IMR-90 (cell line): ENCODE measurements at regions not wholly inside any gene's neighbourhood (a gene's known extent, or its start where the extent isn't known, plus 50 kb on each side); places are given as distances from the start of the nearest gene placed in this dataset.

Source experiments
- ATAC-seq: fragments of 200-7000 bp; cut with Tn5 transposase; 2 replicates; pipeline ENCODE4 v1.9.1; 2020; ENCODE audit warnings: low read depth, mild to moderate bottlenecking, moderate library complexity
- BruUV-seq: library from RNA; stranded (reverse); fragments of 400-500 nt; replicated peaks from 2 replicates; lab custom pipeline; 2021; lab: Mats Ljungman, UMichigan
- CTCF ChIA-PET: fragments of 300-600 bp; formaldehyde crosslinking; extraction: SDS; loops from one replicate; lab custom pipeline; 2021; ENCODE audit warnings: antibody characterized with exemption; lab: Yijun Ruan, JAX
- POLR2A ChIA-PET: fragments of 300-600 bp; sonication (Branson Sonifier 250); formaldehyde crosslinking; loops from one replicate; lab custom pipeline; 2022; ENCODE audit warnings: antibody characterized with exemption; ENCODE audit not compliant: unreplicated experiment; lab: Charles Lee
- DNase-seq: peaks from one replicate; pipeline ENCODE4 v3.0.0; 2013
- H2AFZ ChIP-seq: replicated peaks from 2 replicates; pipeline ENCODE3; 2013; ENCODE audit warnings: low read length, mild to moderate bottlenecking; ENCODE audit not compliant: poor library complexity
- H2AK5ac ChIP-seq: 2 replicates; pipeline ENCODE4 v1.6.1; 2013; ENCODE audit warnings: low read depth, low read length, inconsistent platforms
- H2AK9ac ChIP-seq: replicated peaks from 2 replicates; pipeline ENCODE3; 2013; ENCODE audit warnings: mild to moderate bottlenecking, low read depth, low read length, moderate library complexity; ENCODE audit not compliant: poor library complexity
- H2BK120ac ChIP-seq: 2 replicates; pipeline ENCODE4 v1.6.1; 2013; ENCODE audit warnings: low read depth, low read length, inconsistent platforms
- H2BK15ac ChIP-seq: 3 replicates; pipeline ENCODE4 v1.6.1; 2013; ENCODE audit warnings: low read depth, low read length, inconsistent platforms
- H2BK20ac ChIP-seq: 2 replicates; pipeline ENCODE4 v1.6.1; 2013; ENCODE audit warnings: low read depth, mild to moderate bottlenecking, inconsistent platforms, low read length, moderate library complexity
- H2BK5ac ChIP-seq: 2 replicates; pipeline ENCODE4 v1.6.1; 2013; ENCODE audit warnings: mild to moderate bottlenecking, low read depth, low read length, inconsistent platforms; ENCODE audit not compliant: poor library complexity, severe bottlenecking
- H3K14ac ChIP-seq: replicated peaks from 2 replicates; pipeline ENCODE4 v1.6.1; 2013; ENCODE audit warnings: low read depth, low read length, inconsistent platforms
- H3K18ac ChIP-seq: 2 replicates; pipeline ENCODE4 v1.6.1; 2013; ENCODE audit warnings: low read depth, low read length, control low read depth
- H3K23ac ChIP-seq: 2 replicates; pipeline ENCODE4 v1.6.1; 2013; ENCODE audit warnings: low read depth, low read length, inconsistent platforms
- H3K27ac ChIP-seq: 2 replicates; pipeline ENCODE4 v1.5.1; 2013; ENCODE audit warnings: mild to moderate bottlenecking, control low read depth, low read length; ENCODE audit not compliant: insufficient read depth
- H3K27me3 ChIP-seq: 2 replicates; pipeline ENCODE4 v1.6.1; 2013; ENCODE audit warnings: low read length; ENCODE audit not compliant: control insufficient read depth, insufficient read depth
- H3K36me3 ChIP-seq: 2 replicates; pipeline ENCODE4 v1.6.1; 2013; ENCODE audit warnings: low read length, mixed read lengths; ENCODE audit not compliant: control insufficient read depth, insufficient read depth
- H3K4ac ChIP-seq: 2 replicates; pipeline ENCODE4 v1.6.1; 2013; ENCODE audit warnings: low read depth, low read length, inconsistent platforms
- H3K4me1 ChIP-seq: 2 replicates; pipeline ENCODE4 v1.6.1; 2013; ENCODE audit warnings: low read length, mixed read lengths; ENCODE audit not compliant: control insufficient read depth, insufficient read depth
- H3K4me2 ChIP-seq: 2 replicates; pipeline ENCODE4 v1.6.1; 2013; ENCODE audit warnings: low read depth, mild to moderate bottlenecking, control low read depth, low read length, moderate library complexity
- H3K4me3 ChIP-seq: 2 replicates; pipeline ENCODE4 v1.5.1; 2013; ENCODE audit warnings: low read depth, mild to moderate bottlenecking, control low read depth, low read length, moderate library complexity; ENCODE audit not compliant: insufficient read depth
- H3K56ac ChIP-seq: 2 replicates; pipeline ENCODE4 v1.6.1; 2013; ENCODE audit warnings: low read length, inconsistent platforms; ENCODE audit not compliant: insufficient read depth; ENCODE audit errors: extremely low read depth
- H3K79me1 ChIP-seq, 2 experiments: 2 replicates each; pipeline ENCODE4 v1.6.1; 2013; ENCODE audit warnings: low read length in 2 of 2, inconsistent platforms in 1 of 2, low read depth in 1 of 2
- H3K9ac ChIP-seq: 2 replicates; pipeline ENCODE4 v1.6.1; 2013; ENCODE audit warnings: low read depth, low read length, control low read depth
- H3K9me1 ChIP-seq: 2 replicates; pipeline ENCODE4 v1.6.1; 2013; ENCODE audit warnings: low read length, inconsistent platforms; ENCODE audit not compliant: insufficient read depth
- H3K9me3 ChIP-seq: 2 replicates; pipeline ENCODE4 v1.6.1; 2013; ENCODE audit warnings: low read length; ENCODE audit not compliant: control insufficient read depth, insufficient read depth
- H4K20me1 ChIP-seq: 2 replicates; pipeline ENCODE4 v1.6.1; 2013; ENCODE audit warnings: low read length, inconsistent platforms; ENCODE audit not compliant: insufficient read depth
- H4K5ac ChIP-seq: 2 replicates; pipeline ENCODE4 v1.6.1; 2013; ENCODE audit warnings: mild to moderate bottlenecking, low read depth, low read length, control low read depth
- H4K8ac ChIP-seq, 2 experiments: 2 replicates each; pipeline ENCODE4 v1.6.1; 2013; ENCODE audit warnings: low read depth in 2 of 2, low read length in 2 of 2, control low read depth in 1 of 2, inconsistent platforms in 1 of 2
- H4K91ac ChIP-seq: 2 replicates; pipeline ENCODE4 v1.6.1; 2013; ENCODE audit warnings: low read depth, low read length, inconsistent platforms; ENCODE audit not compliant: insufficient read depth
- BHLHE40 ChIP-seq: fragments of 150-350 bp; IDR thresholded peaks from 2 replicates; pipeline ENCODE4 v1.6.1; 2016; ENCODE audit warnings: mild to moderate bottlenecking, low read depth, low read length
- CTCF ChIP-seq: conservative IDR thresholded peaks from 2 replicates; pipeline ENCODE4 v1.5.1; 2012; ENCODE audit warnings: mild to moderate bottlenecking, low read depth, low read length, improper control_type of control experiment
- FOS ChIP-seq: fragments of 150-350 bp; IDR thresholded peaks from 2 replicates; pipeline ENCODE4 v1.6.1; 2016; ENCODE audit warnings: low read depth, low read length
- MAFK ChIP-seq: IDR thresholded peaks from 2 replicates; pipeline ENCODE4 v1.6.1; 2012; ENCODE audit warnings: low read depth, low read length, improper control_type of control experiment
- POLR2A ChIP-seq: IDR thresholded peaks from 2 replicates; pipeline ENCODE4 v1.6.1; 2012; ENCODE audit warnings: mild to moderate bottlenecking, low read depth, low read length
- RFX5 ChIP-seq: IDR thresholded peaks from 2 replicates; pipeline ENCODE4 v1.8.0; 2012; ENCODE audit warnings: low read depth, mild to moderate bottlenecking, low read length, moderate library complexity
- SMC3 ChIP-seq: fragments of 150-350 bp; IDR thresholded peaks from 2 replicates; pipeline ENCODE4 v1.6.1; 2016; ENCODE audit warnings: low read depth, mild to moderate bottlenecking, antibody characterized with exemption, low read length, moderate library complexity
- USF2 ChIP-seq: fragments of 150-350 bp; IDR thresholded peaks from 2 replicates; pipeline ENCODE4 v1.6.1; 2017; ENCODE audit warnings: mild to moderate bottlenecking, antibody characterized with exemption, low read length, low read depth
- WGBS, 2 experiments: methylation state at CpG; one replicate each; pipeline versions ENCODE4 v1.1.5 to v1.1.7; 2013; ENCODE audit warnings: missing lambda C conversion rate in 2 of 2; ENCODE audit not compliant: insufficient read length in 1 of 2; ENCODE audit errors: extremely low coverage in 2 of 2; 5-methylcytosine and 5-hydroxymethylcytosine counted together
- dilution Hi-C: fragments of 300-500 bp; cut with HindIII; formaldehyde crosslinking; loops from one replicate; pipeline ENCODE4 v1.14.3; 2018; ENCODE audit warnings: low sequenced_read_pairs; ENCODE audit not compliant: unreplicated experiment
- in situ Hi-C: fragments of 300-500 bp; cut with MboI; formaldehyde crosslinking; loops from 3 replicates; pipeline ENCODE4 v1.14.3; 2019; ENCODE audit warnings: low sequenced_read_pairs, inconsistent platforms, mixed read lengths
- intact Hi-C: fragments of 100-400 bp; cut with micrococcal nuclease; formaldehyde crosslinking; loops from 2 replicates; pipeline ENCODE4 v1.10.0; 2022
- TF ChIP-seq, protein P1 (sequence below): fragments of 150-350 bp; IDR thresholded peaks from 2 replicates; pipeline ENCODE4 v1.6.1; 2016; ENCODE audit warnings: low read depth, mild to moderate bottlenecking, low read length, moderate library complexity, borderline replicate concordance

- Histone ChIP-seq H3K36me3 (no peaks in the 10 kb centered on the region), H3K56ac (no peak overlapping the region), H4K8ac (no peak overlapping the region), H2AK5ac (no peak overlapping the region), H3K9ac (no peak overlapping the region), H2BK120ac (no peak overlapping the region), H3K4me3 (no peak overlapping the region), H3K27ac (no peak overlapping the region), H4K91ac (no peak overlapping the region), H3K79me1 (no peaks in the 10 kb centered on the region), H2AFZ (no peak overlapping the region), H3K23ac (no peak overlapping the region), H3K4me2 (no peak overlapping the region), H3K4ac (no peak overlapping the region), H4K20me1 (no peaks in the 10 kb centered on the region), H2BK5ac (no peak overlapping the region), H3K9me1 (no peaks in the 10 kb centered on the region), H3K9me3 (no peaks in the 10 kb centered on the region), H2BK15ac (no peak overlapping the region), H3K4me1 (no peaks in the 10 kb centered on the region), H3K14ac (no peak overlapping the region), H3K27me3 (no peaks in the 10 kb centered on the region), H2AK9ac (no peak overlapping the region), H4K5ac (no peak overlapping the region), H3K18ac (no peak overlapping the region), H2BK20ac (no peak overlapping the region)
- no peak for ATAC-seq
- ChIA-PET POLR2A (no interaction called here), CTCF (no interaction called here)
- intact Hi-C loops = no loop called here
- no peak for DNase-seq
- WGBS, 2 experiments = no CpG with 5 or more reads among the region's 2 CpGs
- dilution Hi-C loops = no loop called here
- BruUV-seq = no TSS peak
- TF ChIP-seq RFX5 = no peak
- TF ChIP-seq, protein P1, sequence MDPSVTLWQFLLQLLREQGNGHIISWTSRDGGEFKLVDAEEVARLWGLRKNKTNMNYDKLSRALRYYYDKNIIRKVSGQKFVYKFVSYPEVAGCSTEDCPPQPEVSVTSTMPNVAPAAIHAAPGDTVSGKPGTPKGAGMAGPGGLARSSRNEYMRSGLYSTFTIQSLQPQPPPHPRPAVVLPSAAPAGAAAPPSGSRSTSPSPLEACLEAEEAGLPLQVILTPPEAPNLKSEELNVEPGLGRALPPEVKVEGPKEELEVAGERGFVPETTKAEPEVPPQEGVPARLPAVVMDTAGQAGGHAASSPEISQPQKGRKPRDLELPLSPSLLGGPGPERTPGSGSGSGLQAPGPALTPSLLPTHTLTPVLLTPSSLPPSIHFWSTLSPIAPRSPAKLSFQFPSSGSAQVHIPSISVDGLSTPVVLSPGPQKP = no peak
- no peak for TF ChIP-seq CTCF
- TF ChIP-seq MAFK = no peak
- TF ChIP-seq USF2 = no peak
- TF ChIP-seq BHLHE40 = no peak
- TF ChIP-seq POLR2A = no peak
- no peak for TF ChIP-seq SMC3
- TF ChIP-seq FOS = no peak
- in situ Hi-C loops = no loop called here
Measured at GRCh38 chr18:44533071-44533470, 147.6 kb upstream of the SETBP1 start.
